HG02763 (cell line): ENCODE measurements at regions not wholly inside any gene's neighbourhood (a gene's known extent, or its start where the extent isn't known, plus 50 kb on each side); places are given as distances from the start of the nearest gene placed in this dataset.

Experiments
- ATAC-seq: cut with Tn5 transposase; IDR thresholded peaks from one replicate; pipeline ENCODE4 v1.9.1; 2021; ENCODE audit warnings: mild to moderate bottlenecking, moderate library complexity; ENCODE audit not compliant: unreplicated experiment

DNA sequence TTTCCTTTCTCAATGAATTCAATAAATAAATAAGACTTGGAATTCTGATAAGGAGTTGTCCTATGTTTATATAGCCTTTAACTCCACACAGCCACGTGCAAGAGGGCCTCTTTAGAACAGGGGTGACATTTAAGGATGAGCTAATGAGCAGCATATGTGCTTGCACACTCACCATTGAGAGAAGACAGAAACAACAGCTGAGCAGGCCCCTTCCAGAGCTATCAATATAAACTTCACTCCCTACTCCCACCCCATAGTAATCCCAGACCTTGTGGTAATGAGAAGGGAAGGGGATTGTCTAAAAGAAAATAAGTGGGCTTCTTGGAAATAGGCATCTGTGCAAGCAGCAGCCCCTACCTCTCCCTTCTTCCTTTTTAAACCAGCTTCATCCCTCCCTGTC is 176.0 kb downstream of the SEC16B start:
- ATAC-seq = no peak

DNA sequence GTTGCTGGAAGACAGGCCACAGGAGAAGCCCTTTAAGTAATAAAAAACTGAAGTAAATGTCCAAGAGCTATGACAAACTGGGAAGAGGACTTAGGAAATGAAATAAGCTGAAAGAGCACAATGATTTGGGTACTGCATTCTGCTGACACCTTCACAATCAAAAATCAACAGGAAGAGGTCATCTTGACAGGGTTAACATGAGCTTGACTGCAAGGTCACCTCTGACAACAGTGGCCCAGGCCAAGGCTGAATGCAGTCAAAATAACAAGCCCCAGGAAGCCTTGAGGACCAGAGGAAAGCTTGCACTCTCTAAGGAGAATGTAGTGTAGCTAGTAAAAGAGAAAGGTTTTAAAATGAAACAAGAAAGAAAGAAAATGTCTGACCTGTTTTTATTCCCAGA is 179.3 kb downstream of the SEC16B start:
- ATAC-seq = no peak

DNA sequence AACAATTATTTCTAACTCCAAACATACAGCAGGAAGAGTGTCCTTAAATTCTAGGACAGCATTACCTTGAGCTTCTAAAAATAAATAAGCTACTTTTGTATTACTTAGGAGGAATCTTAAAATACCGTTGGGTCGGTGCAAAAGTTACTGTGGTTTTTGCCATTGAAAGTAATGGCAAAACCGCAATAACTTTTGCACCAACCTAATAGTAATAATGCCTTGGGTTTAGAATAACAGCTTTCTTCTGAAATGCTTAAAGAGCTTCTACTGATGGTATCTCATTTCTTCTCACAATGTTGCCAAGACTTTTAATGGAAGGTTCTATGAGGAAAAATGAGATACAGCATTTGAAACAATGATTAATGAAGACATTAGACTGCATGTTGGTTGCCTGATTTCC is 179.9 kb downstream of the SEC16B start:
- no peak for ATAC-seq

- no peak for ATAC-seq
Measured at GRCh38 chr1:177786176-177786745, 183.6 kb downstream of the SEC16B start.

DNA sequence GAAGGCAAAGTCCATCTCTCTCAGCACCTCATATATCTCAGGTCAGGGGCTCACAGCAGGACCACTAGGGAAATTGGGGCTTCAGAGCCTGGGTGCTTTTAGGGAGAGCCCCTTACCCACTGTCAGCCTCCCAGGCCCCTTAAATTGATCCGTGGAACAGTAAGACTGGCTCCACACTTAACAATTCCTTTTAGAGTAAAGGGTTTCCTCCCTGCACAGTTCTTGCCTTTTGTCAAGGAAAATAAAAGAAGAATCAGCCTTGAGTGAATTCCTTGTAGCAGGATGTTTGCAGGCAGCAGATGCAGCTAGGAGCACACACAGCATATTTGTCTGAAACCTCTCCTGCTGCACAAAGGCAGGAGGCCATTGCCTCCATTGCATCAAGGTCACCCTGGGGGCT is 184.9 kb downstream of the SEC16B start:
- ATAC-seq = no peak

DNA sequence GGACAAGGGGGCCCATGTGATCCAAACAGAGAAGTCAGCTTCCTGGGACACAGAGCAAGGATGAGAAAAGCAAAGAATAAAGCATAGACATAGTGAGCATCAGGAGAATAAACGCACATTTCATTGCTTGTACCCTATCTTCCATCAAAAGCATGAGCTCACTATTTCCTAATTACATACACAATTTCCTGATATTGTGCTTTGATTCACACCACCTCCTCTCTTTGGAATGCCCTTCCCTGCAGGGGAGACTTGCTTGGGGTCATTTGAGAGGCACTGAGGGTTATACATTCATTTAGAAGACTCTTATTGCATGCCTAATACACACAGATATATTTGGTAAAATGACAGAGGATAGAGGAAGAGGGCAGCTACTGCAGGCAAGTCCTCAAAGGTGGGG is 185.4 kb downstream of the SEC16B start:
- no peak for ATAC-seq

DNA sequence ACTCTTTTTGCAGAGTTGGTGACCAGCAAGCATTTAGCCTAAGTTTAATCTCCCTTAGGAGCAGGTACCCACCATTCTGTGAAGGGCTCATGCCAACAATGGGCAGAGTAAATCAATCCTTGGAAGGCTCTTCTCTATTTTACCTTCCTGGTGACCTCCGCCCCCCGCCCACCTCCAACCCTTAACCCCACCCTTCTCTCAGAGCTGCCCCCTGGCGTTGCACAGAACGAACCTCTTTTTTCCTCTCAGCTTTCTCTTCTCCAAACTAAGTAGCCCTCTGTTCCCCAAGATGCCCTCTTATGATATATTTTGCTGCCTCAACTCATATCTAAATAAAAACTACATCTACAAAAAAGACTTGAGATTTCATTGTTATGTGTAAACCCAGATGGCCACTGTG is 186.8 kb downstream of the SEC16B start:
- no peak for ATAC-seq

- ATAC-seq = no peak
Measured at GRCh38 chr1:177780096-177780700, 189.7 kb downstream of the SEC16B start.

- no peak for ATAC-seq
Measured at GRCh38 chr1:177779166-177779965, 190.5 kb downstream of the SEC16B start.

- no peak for ATAC-seq
Measured at GRCh38 chr1:177775924-177776323, 193.9 kb downstream of the SEC16B start.

DNA sequence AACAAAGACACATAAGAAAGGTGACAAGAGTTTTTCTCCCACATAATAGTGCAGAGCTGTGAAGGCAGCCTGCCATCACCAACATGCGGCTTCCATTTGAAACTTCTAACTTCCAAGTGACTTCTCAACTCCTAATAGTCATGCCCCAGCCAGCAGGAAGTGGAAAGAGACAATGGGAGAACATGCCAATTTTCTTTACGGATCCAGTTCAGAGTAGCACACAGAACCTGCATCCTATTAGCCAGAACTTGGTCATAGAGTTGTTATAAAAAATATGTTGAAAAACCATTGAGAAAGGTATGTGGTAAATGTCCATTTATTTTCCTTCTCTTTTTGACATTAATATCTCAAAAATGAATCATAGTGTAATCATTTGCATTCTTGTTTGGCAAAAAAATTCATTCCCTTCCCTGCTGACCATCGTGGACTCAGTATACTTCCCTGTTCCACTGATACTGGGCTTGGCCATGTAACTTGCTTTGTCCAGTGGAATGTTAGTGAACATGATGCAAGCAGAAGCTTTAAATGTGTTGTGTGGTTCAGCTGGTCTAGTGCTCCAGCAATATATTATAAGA is 197.4 kb downstream of the SEC16B start:
- no peak for ATAC-seq

DNA sequence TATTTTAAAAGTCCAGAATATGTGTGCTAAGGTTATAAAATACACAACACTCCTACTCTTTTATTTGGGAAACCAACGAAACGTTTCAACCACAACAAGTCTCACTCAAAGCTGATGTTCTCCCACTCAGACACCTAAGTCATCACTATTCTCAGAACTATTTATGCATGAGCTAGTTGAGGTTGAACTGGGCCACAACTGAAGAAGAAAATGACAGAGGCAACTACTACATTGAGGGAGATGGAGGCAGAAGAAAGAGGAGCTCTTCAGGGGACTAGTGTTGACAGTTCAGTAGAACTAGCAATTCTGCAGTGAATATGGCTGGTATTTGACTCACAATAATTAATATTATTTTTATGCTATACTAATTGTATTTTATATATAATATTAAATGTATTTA is 198.2 kb downstream of the SEC16B start:
- no peak for ATAC-seq

- no peak for ATAC-seq
Measured at GRCh38 chr1:177770096-177770495, 199.8 kb downstream of the SEC16B start.

- no peak for ATAC-seq
Measured at GRCh38 chr1:177755851-177756560, 213.9 kb downstream of the SEC16B start.

DNA sequence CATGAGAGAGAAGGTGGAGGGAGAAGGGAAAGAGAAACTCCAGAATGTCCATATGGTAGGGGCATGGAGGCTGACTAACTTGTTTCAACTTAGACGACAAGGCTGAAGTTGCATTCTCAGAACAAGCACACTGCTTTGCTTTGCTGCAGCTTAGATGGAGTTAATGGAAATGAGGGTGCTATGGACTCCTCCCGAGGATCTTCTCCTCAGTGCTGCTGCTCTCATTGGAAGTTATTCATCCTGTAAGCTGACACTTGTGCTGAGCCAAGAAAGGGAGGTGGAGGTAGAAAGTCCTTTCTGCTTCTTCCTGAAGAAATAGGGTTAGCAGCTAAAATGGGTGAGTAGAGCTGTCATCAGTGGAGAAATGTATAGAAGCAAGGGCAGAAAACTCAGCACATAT is 215.3 kb downstream of the SEC16B start:
- no peak for ATAC-seq

- no peak for ATAC-seq
Measured at GRCh38 chr1:177753655-177754054, 216.2 kb downstream of the SEC16B start.

DNA sequence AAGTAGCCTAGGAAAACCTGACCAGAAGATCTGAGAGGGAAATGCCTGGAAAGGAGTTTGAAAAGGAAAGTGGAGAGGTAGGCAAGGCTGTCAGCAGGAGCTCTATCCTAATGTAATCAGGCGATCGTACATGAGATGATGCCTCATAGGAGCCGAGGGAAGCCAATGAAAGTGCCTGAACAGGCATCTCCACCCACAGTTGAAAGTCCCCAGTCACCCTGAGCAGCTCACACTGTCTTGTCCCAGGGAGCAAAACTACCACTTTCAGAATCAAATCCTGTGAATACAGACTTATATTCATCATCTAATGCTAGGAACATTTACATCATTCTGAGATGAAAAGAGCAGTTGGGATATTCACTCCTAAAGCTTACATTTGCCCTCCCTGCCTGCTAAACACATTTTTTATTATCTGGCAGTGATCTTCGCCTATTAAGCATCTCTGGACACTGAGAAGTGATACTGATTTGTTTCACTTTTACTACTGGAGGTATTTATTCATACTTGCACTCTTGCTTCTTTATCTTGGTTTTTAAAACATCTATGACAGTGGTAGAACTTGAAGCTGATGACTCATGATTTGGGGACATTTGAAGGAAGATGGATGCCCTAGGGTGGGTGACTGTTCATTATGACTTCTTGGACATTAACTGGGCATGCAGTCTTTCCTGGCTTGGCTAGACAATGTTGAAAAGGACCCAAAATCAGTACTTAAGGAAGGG is 221.6 kb downstream of the SEC16B start:
- ATAC-seq = no peak

DNA sequence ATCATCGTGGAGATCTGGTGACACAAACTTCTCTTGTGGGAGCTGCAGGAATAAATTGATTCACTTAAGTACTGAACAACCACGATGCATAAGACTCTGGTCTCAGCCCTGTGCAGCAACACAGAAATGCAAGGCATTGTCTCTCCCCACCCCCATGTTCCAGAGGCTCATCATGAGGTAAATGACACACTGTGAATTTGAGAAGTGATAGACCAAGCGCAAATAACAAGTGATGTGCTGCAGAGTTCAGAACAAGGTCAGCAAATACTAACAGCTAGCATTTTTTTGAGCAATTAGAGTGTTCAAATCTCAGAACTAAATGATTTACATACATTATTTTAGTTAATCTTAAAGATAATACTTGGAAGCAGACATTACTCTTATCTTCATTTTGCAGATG is 223.7 kb downstream of the SEC16B start:
- ATAC-seq = no peak

DNA sequence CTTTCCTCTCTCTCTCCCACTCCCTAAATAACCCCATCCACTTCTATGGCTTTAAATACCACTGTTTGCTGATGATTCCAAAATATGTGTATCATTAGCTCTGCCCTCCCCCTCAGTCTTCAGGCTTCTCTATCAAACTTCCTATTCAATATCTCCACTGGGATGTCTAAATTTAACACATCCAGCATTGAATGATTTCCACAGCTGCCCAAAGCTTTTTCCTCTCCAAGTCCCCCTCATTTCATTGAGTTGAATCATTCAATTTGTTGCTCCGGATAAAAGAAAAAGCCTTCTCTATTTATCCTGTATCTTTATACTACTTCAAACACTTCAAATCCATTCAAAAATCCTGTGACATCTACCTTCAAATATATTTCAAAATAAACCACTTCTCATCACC is 225.0 kb downstream of the SEC16B start:
- no peak for ATAC-seq

DNA sequence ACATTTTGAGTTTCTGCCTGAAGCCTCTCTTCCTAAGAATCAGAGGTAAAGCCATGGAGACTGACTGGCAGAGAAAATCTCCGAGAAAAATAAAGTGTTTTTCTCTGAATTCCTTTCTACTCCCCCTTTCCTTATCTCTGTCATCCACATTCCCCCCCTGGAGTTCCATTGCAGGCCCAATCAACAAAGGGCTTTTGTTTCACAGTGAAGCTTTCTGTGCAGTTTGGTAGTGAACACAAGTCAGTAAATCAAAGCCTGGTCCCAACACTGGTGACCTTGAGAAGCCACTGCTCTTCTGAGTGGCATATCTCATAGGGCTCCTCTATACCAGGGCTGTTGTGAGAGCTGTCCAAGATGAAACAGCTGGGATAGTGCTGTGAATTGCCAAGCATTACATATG is 228.4 kb downstream of the SEC16B start:
- ATAC-seq = no peak

GRCh38 chr1:177739780-177740179 is 230.1 kb downstream of the SEC16B start:
- ATAC-seq = no peak
